ENCODE measurements at regions not wholly inside any gene's neighbourhood (a gene's known extent, or its start where the extent isn't known, plus 50 kb on each side); places are given as distances from the start of the nearest gene placed in this dataset.

DNA sequence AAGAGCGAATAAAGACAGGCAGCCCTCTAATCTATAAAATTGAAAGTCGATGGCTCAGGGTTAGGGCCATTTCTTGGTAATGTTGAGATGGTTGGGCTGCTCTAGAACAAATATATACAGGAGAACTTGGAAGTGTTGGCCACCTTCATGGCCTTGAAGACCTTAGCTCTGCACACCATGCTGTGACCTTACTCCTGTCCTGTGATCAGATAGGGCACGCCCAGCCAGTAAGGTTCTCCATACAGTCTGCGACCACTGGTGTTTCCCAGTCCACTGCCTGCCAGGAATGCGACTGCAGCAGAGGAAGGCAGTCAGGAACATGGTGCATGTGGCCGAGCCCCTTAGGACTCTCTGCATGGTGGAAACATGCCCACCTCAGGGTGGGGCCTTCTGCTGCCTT lies 73.2 kb upstream of the PSMA6 start:
- no peak overlapping the region for H3K27ac Mint-ChIP-seq (ENCODE audit: unreplicated experiment)

DNA sequence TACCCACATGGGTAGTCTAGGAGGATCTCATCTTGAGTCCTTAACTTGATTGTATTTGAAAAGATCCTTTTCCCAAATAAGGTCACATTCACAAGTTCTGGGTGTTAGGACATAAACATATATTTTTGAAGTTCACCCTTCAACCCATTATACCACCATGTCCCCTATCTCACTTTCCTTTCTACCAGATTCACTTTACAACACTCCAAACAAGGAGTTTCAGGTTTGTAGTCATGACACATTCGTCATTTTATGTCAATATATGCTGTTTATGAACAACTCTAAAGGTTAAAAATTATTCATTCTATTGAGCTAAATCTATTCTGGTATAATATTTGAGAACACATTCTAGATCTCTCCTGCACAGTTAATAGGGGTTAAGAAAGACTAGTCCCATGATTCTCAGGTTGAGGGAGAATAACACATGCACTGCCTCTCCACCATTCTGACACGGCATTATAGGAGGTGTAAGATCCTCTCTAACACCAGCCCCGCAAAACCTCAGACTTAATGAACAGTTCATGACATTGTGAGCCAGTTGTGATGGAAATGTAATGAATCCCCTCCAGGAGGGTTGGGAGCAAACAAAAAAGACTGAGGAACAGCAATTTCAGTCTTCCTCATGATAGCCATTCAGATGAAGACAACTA lies 72.0 kb upstream of the PSMA6 start:
- no peak for DNase-seq (ENCODE audit: low read depth, low spot score)
- no peaks in the 10 kb centered on the region for H3K27me3 Mint-ChIP-seq (ENCODE audit: low read depth)
- TF ChIP-seq, protein P1, sequence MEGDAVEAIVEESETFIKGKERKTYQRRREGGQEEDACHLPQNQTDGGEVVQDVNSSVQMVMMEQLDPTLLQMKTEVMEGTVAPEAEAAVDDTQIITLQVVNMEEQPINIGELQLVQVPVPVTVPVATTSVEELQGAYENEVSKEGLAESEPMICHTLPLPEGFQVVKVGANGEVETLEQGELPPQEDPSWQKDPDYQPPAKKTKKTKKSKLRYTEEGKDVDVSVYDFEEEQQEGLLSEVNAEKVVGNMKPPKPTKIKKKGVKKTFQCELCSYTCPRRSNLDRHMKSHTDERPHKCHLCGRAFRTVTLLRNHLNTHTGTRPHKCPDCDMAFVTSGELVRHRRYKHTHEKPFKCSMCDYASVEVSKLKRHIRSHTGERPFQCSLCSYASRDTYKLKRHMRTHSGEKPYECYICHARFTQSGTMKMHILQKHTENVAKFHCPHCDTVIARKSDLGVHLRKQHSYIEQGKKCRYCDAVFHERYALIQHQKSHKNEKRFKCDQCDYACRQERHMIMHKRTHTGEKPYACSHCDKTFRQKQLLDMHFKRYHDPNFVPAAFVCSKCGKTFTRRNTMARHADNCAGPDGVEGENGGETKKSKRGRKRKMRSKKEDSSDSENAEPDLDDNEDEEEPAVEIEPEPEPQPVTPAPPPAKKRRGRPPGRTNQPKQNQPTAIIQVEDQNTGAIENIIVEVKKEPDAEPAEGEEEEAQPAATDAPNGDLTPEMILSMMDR (conservative IDR thresholded peaks at IDR 0.05) = no peak
- peaks cover 4% of the 10 kb centered on the region for H3K36me3 Mint-ChIP-seq (ENCODE audit: low read depth)
- no peaks in the 10 kb centered on the region for H3K9me3 Mint-ChIP-seq
- H3K27ac Mint-ChIP-seq (ENCODE audit: unreplicated experiment) = no peak overlapping the region
- H3K4me3 Mint-ChIP-seq = no peak overlapping the region
- peaks cover 3% of the 10 kb centered on the region for H3K4me1 Mint-ChIP-seq

More for the DNA sequence above, 73.2 kb upstream of the PSMA6 start:
- no peaks in the 10 kb centered on the region for H3K27me3 Mint-ChIP-seq (ENCODE audit: low read depth)
- peaks cover 4% of the 10 kb centered on the region for H3K36me3 Mint-ChIP-seq (ENCODE audit: low read depth)
- DNase-seq (ENCODE audit: low read depth, low spot score) = no peak
- H3K9me3 Mint-ChIP-seq = no peaks in the 10 kb centered on the region
- H3K4me1 Mint-ChIP-seq = peaks cover 11% of the 10 kb centered on the region
- H3K4me3 Mint-ChIP-seq = no peak overlapping the region
- TF ChIP-seq, protein P1 (conservative IDR thresholded peaks at IDR 0.05) = no peak

DNA sequence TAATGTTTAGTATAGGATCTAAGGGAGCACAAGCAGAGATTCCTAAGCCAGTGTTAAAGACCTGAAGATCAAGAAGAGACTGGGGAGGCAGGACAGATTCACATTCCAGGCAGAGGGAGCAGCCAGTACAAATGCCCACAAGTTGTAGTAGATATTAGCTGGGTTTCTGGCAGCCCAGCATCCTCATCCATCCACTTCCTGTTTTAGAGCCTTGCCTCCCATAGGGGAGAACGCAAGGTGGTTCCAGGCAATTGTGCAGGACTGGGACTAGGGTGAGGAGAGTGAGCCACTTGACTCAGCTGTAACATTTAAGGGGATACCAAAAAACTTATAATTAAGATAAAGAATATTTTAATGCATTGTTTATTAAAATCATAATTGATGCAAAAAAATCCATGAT lies 71.3 kb upstream of the PSMA6 start:
- TF ChIP-seq, protein P1 (conservative IDR thresholded peaks at IDR 0.05) = no peak
- H3K4me1 Mint-ChIP-seq = no peaks in the 10 kb centered on the region
- peaks cover 4% of the 10 kb centered on the region for H3K36me3 Mint-ChIP-seq (ENCODE audit: low read depth)
- H3K9me3 Mint-ChIP-seq = no peaks in the 10 kb centered on the region
- H3K27ac Mint-ChIP-seq (ENCODE audit: unreplicated experiment) = no peak overlapping the region
- no peak overlapping the region for H3K4me3 Mint-ChIP-seq
- no peak for DNase-seq (ENCODE audit: low read depth, low spot score)
- H3K27me3 Mint-ChIP-seq (ENCODE audit: low read depth) = no peaks in the 10 kb centered on the region

DNA sequence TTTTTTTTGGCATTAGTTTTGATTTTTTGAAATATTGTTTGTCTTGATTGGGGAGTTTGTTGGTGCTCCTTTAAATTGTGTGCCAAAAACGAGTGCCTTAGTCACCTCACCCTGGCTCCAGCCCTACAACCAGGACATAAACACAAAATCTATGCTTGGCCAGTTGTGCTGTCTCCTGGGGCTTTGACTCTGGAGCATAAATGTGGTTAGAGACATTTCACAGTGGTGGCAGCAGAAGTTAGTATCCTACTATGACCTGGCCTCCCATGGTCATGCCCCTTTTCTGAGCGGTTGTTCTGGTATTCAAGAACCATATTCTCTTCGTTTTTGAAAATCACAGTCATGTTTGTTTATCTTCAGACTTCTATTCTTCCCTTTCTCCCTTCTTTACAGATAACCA lies 70.7 kb upstream of the PSMA6 start:
- H3K4me1 Mint-ChIP-seq = no peaks in the 10 kb centered on the region
- no peak for DNase-seq (ENCODE audit: low read depth, low spot score)
- peaks cover 4% of the 10 kb centered on the region for H3K36me3 Mint-ChIP-seq (ENCODE audit: low read depth)
- no peak overlapping the region for H3K4me3 Mint-ChIP-seq
- H3K27me3 Mint-ChIP-seq (ENCODE audit: low read depth) = no peaks in the 10 kb centered on the region
- TF ChIP-seq, protein P1 (conservative IDR thresholded peaks at IDR 0.05) = no peak
- H3K27ac Mint-ChIP-seq (ENCODE audit: unreplicated experiment) = no peak overlapping the region
- no peaks in the 10 kb centered on the region for H3K9me3 Mint-ChIP-seq

DNA sequence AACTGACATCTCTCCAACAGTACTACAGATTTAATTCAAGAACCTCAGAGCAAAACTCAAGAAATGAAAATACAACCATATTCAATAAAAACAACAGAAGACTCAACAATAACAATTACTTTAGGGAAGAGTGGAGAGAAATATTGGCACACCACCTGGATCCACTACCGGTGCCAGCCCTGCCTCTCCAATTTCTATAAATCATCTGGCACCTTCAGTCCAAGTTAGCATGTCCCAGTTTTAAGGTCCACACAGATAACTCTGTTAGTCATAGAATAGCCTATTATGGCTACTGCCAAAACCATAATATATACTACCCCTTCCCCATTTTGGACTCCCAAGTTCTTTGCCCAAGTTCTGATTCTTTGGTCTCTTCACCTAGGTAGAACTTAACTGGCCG lies 69.9 kb upstream of the PSMA6 start:
- Mint-ChIP-seq H3K27me3 (ENCODE audit: low read depth) (no peaks in the 10 kb centered on the region), H3K4me3 (no peak overlapping the region), H3K9me3 (no peaks in the 10 kb centered on the region), H3K27ac (ENCODE audit: unreplicated experiment) (no peak overlapping the region), H3K4me1 (no peaks in the 10 kb centered on the region), H3K36me3 (ENCODE audit: low read depth) (peaks cover 4% of the 10 kb centered on the region)
- TF ChIP-seq, protein P1 (conservative IDR thresholded peaks at IDR 0.05) = no peak
- DNase-seq (ENCODE audit: low read depth, low spot score) = no peak
